GM23338 (cell line): ENCODE measurements at regions not wholly inside any gene's neighbourhood (a gene's known extent, or its start where the extent isn't known, plus 50 kb on each side); places are given as distances from the start of the nearest gene placed in this dataset.

ENCODE experiments used
- CREB1 ChIP-seq: fragments of 250-450 bp; sonication (Bioruptor Pico); IDR thresholded peaks from 2 replicates; pipeline ENCODE4 v1.5.0; 2020; ENCODE audit warnings: low read depth, mild to moderate bottlenecking, moderate library complexity
- EZH2 ChIP-seq: fragments of 200-600 bp; sonication (generic); IDR thresholded peaks from one replicate; pipeline ENCODE4 v1.8.0; 2017; ENCODE audit warnings: antibody characterized with exemption, mild to moderate bottlenecking, low read depth; ENCODE audit not compliant: unreplicated experiment
- EZH2phosphoT487 ChIP-seq: fragments of 200-600 bp; sonication (generic); IDR thresholded peaks from one replicate; pipeline ENCODE4 v1.8.1; 2018; ENCODE audit warnings: antibody characterized with exemption; ENCODE audit not compliant: unreplicated experiment
- JUNB ChIP-seq: IDR thresholded peaks from one replicate; pipeline ENCODE4 v1.6.1; 2016; ENCODE audit warnings: antibody characterized with exemption; ENCODE audit not compliant: unreplicated experiment
- NANOG ChIP-seq: IDR thresholded peaks from 2 replicates; pipeline ENCODE4 v1.6.1; 2016; ENCODE audit warnings: antibody characterized with exemption, borderline replicate concordance
- POLR2AphosphoS5 ChIP-seq: IDR thresholded peaks from 2 replicates; pipeline ENCODE4 v1.6.1; 2016; ENCODE audit warnings: antibody characterized with exemption, low read depth
- STAT1 ChIP-seq: IDR thresholded peaks from one replicate; pipeline ENCODE4 v1.6.1; 2016; ENCODE audit warnings: antibody characterized with exemption; ENCODE audit not compliant: unreplicated experiment
- ZNF114 ChIP-seq: fragments of 250-450 bp; sonication (Bioruptor Pico); IDR thresholded peaks from 2 replicates; pipeline ENCODE4 v1.5.0; 2020; ENCODE audit warnings: mild to moderate bottlenecking, moderate library complexity
- ZNF331 ChIP-seq: fragments of 250-450 bp; sonication (Bioruptor Pico); IDR thresholded peaks from 2 replicates; pipeline ENCODE4 v1.5.0; 2020; ENCODE audit warnings: low read depth, mild to moderate bottlenecking, moderate library complexity
- TF ChIP-seq, protein P1 (sequence below), 2 experiments: fragments of 200-600 bp in 1 of 2; sonication (generic) in 1 of 2; conservative IDR thresholded peaks; 2 replicates each; pipeline versions ENCODE4 v1.5.1 to v1.6.1; 2016 to 2017; ENCODE audit warnings: antibody characterized with exemption in 2 of 2, low read depth in 2 of 2, mild to moderate bottlenecking in 2 of 2, moderate library complexity in 1 of 2
- TF ChIP-seq, protein P2 (sequence below): IDR thresholded peaks from one replicate; pipeline ENCODE4 v1.6.1; 2018; ENCODE audit warnings: antibody characterized with exemption; ENCODE audit not compliant: unreplicated experiment
- TF ChIP-seq, protein P3 (sequence below): IDR thresholded peaks from 2 replicates; pipeline ENCODE4 v1.6.1; 2016; ENCODE audit warnings: antibody characterized with exemption
- TF ChIP-seq, protein P4 (sequence below): fragments of 250-450 bp; sonication (Bioruptor Pico); IDR thresholded peaks from 2 replicates; pipeline ENCODE4 v1.5.0; 2020; ENCODE audit warnings: mild to moderate bottlenecking, moderate library complexity

DNA sequence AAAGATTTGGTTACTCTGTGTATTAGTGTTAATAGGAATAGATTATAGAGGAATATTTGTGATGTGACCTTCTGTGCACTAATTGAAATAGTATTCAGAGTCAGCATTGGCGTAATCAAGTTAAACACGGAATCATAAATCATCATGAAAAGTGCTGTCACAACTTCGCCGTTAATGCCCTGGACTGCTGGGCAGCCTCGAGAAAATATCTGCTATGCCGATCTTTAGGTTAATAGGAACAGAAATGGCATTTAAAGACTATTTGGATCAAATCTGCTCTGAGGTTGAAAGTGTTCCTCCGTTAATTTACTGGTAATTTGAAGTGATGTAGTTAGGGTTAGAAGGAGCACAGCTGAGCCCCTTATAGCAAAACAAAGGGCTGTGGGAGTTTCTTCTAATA, 219.0 kb downstream of the MZT1 start:
- TF ChIP-seq, protein P1, sequence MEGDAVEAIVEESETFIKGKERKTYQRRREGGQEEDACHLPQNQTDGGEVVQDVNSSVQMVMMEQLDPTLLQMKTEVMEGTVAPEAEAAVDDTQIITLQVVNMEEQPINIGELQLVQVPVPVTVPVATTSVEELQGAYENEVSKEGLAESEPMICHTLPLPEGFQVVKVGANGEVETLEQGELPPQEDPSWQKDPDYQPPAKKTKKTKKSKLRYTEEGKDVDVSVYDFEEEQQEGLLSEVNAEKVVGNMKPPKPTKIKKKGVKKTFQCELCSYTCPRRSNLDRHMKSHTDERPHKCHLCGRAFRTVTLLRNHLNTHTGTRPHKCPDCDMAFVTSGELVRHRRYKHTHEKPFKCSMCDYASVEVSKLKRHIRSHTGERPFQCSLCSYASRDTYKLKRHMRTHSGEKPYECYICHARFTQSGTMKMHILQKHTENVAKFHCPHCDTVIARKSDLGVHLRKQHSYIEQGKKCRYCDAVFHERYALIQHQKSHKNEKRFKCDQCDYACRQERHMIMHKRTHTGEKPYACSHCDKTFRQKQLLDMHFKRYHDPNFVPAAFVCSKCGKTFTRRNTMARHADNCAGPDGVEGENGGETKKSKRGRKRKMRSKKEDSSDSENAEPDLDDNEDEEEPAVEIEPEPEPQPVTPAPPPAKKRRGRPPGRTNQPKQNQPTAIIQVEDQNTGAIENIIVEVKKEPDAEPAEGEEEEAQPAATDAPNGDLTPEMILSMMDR (conservative IDR thresholded peaks at IDR 0.05; ENCODE audit: low read depth in 2 of 2): no peak
- TF ChIP-seq EZH2 (no peak), POLR2AphosphoS5 (no peak), EZH2phosphoT487 (no peak), JUNB (no peak), CREB1 (CRISPR knock-in tag) (no peak), ZNF114 (CRISPR knock-in tag) (no peak), STAT1 (no peak), ZNF331 (CRISPR knock-in tag) (no peak), NANOG (no peak)
- TF ChIP-seq, protein P2, sequence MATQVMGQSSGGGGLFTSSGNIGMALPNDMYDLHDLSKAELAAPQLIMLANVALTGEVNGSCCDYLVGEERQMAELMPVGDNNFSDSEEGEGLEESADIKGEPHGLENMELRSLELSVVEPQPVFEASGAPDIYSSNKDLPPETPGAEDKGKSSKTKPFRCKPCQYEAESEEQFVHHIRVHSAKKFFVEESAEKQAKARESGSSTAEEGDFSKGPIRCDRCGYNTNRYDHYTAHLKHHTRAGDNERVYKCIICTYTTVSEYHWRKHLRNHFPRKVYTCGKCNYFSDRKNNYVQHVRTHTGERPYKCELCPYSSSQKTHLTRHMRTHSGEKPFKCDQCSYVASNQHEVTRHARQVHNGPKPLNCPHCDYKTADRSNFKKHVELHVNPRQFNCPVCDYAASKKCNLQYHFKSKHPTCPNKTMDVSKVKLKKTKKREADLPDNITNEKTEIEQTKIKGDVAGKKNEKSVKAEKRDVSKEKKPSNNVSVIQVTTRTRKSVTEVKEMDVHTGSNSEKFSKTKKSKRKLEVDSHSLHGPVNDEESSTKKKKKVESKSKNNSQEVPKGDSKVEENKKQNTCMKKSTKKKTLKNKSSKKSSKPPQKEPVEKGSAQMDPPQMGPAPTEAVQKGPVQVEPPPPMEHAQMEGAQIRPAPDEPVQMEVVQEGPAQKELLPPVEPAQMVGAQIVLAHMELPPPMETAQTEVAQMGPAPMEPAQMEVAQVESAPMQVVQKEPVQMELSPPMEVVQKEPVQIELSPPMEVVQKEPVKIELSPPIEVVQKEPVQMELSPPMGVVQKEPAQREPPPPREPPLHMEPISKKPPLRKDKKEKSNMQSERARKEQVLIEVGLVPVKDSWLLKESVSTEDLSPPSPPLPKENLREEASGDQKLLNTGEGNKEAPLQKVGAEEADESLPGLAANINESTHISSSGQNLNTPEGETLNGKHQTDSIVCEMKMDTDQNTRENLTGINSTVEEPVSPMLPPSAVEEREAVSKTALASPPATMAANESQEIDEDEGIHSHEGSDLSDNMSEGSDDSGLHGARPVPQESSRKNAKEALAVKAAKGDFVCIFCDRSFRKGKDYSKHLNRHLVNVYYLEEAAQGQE: no peak
- TF ChIP-seq, protein P3, sequence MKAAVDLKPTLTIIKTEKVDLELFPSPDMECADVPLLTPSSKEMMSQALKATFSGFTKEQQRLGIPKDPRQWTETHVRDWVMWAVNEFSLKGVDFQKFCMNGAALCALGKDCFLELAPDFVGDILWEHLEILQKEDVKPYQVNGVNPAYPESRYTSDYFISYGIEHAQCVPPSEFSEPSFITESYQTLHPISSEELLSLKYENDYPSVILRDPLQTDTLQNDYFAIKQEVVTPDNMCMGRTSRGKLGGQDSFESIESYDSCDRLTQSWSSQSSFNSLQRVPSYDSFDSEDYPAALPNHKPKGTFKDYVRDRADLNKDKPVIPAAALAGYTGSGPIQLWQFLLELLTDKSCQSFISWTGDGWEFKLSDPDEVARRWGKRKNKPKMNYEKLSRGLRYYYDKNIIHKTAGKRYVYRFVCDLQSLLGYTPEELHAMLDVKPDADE: no peak
- TF ChIP-seq, protein P4, sequence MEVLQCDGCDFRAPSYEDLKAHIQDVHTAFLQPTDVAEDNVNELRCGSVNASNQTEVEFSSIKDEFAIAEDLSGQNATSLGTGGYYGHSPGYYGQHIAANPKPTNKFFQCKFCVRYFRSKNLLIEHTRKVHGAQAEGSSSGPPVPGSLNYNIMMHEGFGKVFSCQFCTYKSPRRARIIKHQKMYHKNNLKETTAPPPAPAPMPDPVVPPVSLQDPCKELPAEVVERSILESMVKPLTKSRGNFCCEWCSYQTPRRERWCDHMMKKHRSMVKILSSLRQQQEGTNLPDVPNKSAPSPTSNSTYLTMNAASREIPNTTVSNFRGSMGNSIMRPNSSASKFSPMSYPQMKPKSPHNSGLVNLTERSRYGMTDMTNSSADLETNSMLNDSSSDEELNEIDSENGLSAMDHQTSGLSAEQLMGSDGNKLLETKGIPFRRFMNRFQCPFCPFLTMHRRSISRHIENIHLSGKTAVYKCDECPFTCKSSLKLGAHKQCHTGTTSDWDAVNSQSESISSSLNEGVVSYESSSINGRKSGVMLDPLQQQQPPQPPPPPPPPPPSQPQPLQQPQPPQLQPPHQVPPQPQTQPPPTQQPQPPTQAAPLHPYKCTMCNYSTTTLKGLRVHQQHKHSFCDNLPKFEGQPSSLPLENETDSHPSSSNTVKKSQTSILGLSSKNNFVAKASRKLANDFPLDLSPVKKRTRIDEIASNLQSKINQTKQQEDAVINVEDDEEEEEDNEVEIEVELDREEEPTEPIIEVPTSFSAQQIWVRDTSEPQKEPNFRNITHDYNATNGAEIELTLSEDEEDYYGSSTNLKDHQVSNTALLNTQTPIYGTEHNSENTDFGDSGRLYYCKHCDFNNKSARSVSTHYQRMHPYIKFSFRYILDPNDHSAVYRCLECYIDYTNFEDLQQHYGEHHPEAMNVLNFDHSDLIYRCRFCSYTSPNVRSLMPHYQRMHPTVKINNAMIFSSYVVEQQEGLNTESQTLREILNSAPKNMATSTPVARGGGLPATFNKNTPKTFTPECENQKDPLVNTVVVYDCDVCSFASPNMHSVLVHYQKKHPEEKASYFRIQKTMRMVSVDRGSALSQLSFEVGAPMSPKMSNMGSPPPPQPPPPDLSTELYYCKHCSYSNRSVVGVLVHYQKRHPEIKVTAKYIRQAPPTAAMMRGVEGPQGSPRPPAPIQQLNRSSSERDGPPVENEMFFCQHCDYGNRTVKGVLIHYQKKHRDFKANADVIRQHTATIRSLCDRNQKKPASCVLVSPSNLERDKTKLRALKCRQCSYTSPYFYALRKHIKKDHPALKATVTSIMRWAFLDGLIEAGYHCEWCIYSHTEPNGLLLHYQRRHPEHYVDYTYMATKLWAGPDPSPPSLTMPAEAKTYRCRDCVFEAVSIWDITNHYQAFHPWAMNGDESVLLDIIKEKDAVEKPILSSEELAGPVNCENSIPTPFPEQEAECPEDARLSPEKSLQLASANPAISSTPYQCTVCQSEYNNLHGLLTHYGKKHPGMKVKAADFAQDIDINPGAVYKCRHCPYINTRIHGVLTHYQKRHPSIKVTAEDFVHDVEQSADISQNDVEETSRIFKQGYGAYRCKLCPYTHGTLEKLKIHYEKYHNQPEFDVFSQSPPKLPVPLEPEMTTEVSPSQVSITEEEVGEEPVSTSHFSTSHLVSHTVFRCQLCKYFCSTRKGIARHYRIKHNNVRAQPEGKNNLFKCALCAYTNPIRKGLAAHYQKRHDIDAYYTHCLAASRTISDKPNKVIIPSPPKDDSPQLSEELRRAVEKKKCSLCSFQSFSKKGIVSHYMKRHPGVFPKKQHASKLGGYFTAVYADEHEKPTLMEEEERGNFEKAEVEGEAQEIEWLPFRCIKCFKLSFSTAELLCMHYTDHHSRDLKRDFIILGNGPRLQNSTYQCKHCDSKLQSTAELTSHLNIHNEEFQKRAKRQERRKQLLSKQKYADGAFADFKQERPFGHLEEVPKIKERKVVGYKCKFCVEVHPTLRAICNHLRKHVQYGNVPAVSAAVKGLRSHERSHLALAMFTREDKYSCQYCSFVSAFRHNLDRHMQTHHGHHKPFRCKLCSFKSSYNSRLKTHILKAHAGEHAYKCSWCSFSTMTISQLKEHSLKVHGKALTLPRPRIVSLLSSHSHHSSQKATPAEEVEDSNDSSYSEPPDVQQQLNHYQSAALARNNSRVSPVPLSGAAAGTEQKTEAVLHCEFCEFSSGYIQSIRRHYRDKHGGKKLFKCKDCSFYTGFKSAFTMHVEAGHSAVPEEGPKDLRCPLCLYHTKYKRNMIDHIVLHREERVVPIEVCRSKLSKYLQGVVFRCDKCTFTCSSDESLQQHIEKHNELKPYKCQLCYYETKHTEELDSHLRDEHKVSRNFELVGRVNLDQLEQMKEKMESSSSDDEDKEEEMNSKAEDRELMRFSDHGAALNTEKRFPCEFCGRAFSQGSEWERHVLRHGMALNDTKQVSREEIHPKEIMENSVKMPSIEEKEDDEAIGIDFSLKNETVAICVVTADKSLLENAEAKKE: no peak
